Esophagus (tissue), 2 donors: ENCODE measurements at regions not wholly inside any gene's neighbourhood (a gene's known extent, or its start where the extent isn't known, plus 50 kb on each side); places are given as distances from the start of the nearest gene placed in this dataset.

Source experiments
- H3K27ac ChIP-seq, 2 donors: one replicate each; pipeline ENCODE4 v1.5.1; 2013; ENCODE audit warnings: low read depth in 2 of 2, mild to moderate bottlenecking in 2 of 2, inconsistent platforms in 1 of 2, low read length in 1 of 2, moderate library complexity in 1 of 2
- H3K27me3 ChIP-seq, 2 donors: one replicate each; pipeline ENCODE4 v1.6.1; 2013; ENCODE audit warnings: low read length in 2 of 2, control low read depth in 1 of 2, mild to moderate bottlenecking in 1 of 2; ENCODE audit not compliant: insufficient read depth in 2 of 2, control insufficient read depth in 1 of 2
- H3K36me3 ChIP-seq, 2 donors: one replicate each; pipeline ENCODE4 v1.6.1; 2013; ENCODE audit warnings: low read length in 1 of 2; ENCODE audit not compliant: control insufficient read depth in 2 of 2, insufficient read depth in 2 of 2
- H3K4me1 ChIP-seq, 2 donors: one replicate each; pipeline ENCODE4 v1.6.1; 2013; ENCODE audit warnings: low read length in 1 of 2; ENCODE audit not compliant: control insufficient read depth in 2 of 2, insufficient read depth in 2 of 2
- H3K4me3 ChIP-seq, 2 donors: one replicate each; pipeline ENCODE4 v1.5.1; 2013; ENCODE audit warnings: low read length in 2 of 2, mild to moderate bottlenecking in 2 of 2, low read depth in 1 of 2, moderate library complexity in 1 of 2
- H3K9me3 ChIP-seq, 2 donors: one replicate each; pipeline ENCODE4 v1.6.1; 2013; ENCODE audit warnings: mild to moderate bottlenecking in 2 of 2, low read depth in 1 of 2, low read length in 1 of 2, moderate library complexity in 1 of 2; ENCODE audit not compliant: control insufficient read depth in 2 of 2, insufficient read depth in 1 of 2
- WGBS, 2 donors: extraction: QIAGEN DNeasy Blood & Tissue Kit; methylation state at CpG; one replicate each; pipeline ENCODE4 v1.1.7; 2013; 5-methylcytosine and 5-hydroxymethylcytosine counted together
- donor health status: healthy with polysubstance abuse.
- donor health status: Bipolar disorder and iron deficiency.

GRCh38 chr6:140138311-140139010, 764.0 kb upstream of the CITED2 start:
- WGBS, 2 donors, result 73 to 82% methylated on average over 5 of the region's 5 CpGs
- peaks cover 0 to 2% of the 10 kb centered on the region in 2 donors for H3K9me3 ChIP-seq
- H3K27me3 ChIP-seq, result no peaks in the 10 kb centered on the region
- no peak overlapping the region for H3K27ac ChIP-seq
- H3K36me3 ChIP-seq, result no peaks in the 10 kb centered on the region
- no peak overlapping the region for H3K4me3 ChIP-seq
- H3K4me1 ChIP-seq, result no peaks in the 10 kb centered on the region

GRCh38 chr6:140134224-140134623, 759.8 kb upstream of the CITED2 start:
- Histone ChIP-seq H3K27ac (no peak overlapping the region), H3K4me1 (no peaks in the 10 kb centered on the region), H3K36me3 (no peaks in the 10 kb centered on the region), H3K27me3 (no peaks in the 10 kb centered on the region), H3K4me3 (no peak overlapping the region), H3K9me3 (peaks cover 0 to 2% of the 10 kb centered on the region in 2 donors)

GRCh38 chr6:140130074-140130473, 755.6 kb upstream of the CITED2 start:
- no peak overlapping the region for H3K27ac ChIP-seq
- no peak overlapping the region for H3K4me3 ChIP-seq
- H3K27me3 ChIP-seq, result no peaks in the 10 kb centered on the region
- H3K9me3 ChIP-seq, result peaks cover 0 to 5% of the 10 kb centered on the region in 2 donors
- H3K36me3 ChIP-seq, result no peaks in the 10 kb centered on the region
- H3K4me1 ChIP-seq, result no peaks in the 10 kb centered on the region

GRCh38 chr6:140124498-140124897, 750.0 kb upstream of the CITED2 start:
- H3K27me3 ChIP-seq, result no peaks in the 10 kb centered on the region
- H3K36me3 ChIP-seq, result no peaks in the 10 kb centered on the region
- H3K27ac ChIP-seq, result no peak overlapping the region
- H3K9me3 ChIP-seq, result peaks cover 0 to 3% of the 10 kb centered on the region in 2 donors
- WGBS, 2 donors, result 53 to 72% methylated on average over 2 of the region's 2 CpGs
- H3K4me1 ChIP-seq, result no peaks in the 10 kb centered on the region
- H3K4me3 ChIP-seq, result no peak overlapping the region

GRCh38 chr6:140108167-140108566, 733.7 kb upstream of the CITED2 start:
- Histone ChIP-seq H3K4me1 (no peaks in the 10 kb centered on the region), H3K4me3 (no peak overlapping the region), H3K27me3 (no peaks in the 10 kb centered on the region), H3K36me3 (no peaks in the 10 kb centered on the region), H3K9me3 (no peaks in the 10 kb centered on the region), H3K27ac (no peak overlapping the region)
- WGBS, 2 donors, result 84 to 94% methylated on average over 1 of the region's 1 CpG

GRCh38 chr6:140107216-140107615, 732.8 kb upstream of the CITED2 start:
- Histone ChIP-seq H3K27me3 (no peaks in the 10 kb centered on the region), H3K4me1 (no peaks in the 10 kb centered on the region), H3K4me3 (no peak overlapping the region), H3K36me3 (no peaks in the 10 kb centered on the region), H3K27ac (no peak overlapping the region), H3K9me3 (no peaks in the 10 kb centered on the region)

GRCh38 chr6:140105857-140106256, 731.4 kb upstream of the CITED2 start:
- Histone ChIP-seq H3K27me3 (no peaks in the 10 kb centered on the region), H3K9me3 (no peaks in the 10 kb centered on the region), H3K36me3 (no peaks in the 10 kb centered on the region), H3K27ac (no peak overlapping the region), H3K4me3 (no peak overlapping the region), H3K4me1 (no peaks in the 10 kb centered on the region)
- WGBS, 2 donors, result 74 to 78% methylated on average over 6 of the region's 6 CpGs

GRCh38 chr6:140105241-140105640, 730.8 kb upstream of the CITED2 start:
- no peaks in the 10 kb centered on the region for H3K9me3 ChIP-seq
- no peaks in the 10 kb centered on the region for H3K27me3 ChIP-seq
- WGBS, 2 donors, result 70 to 77% methylated on average over 3 of the region's 3 CpGs
- no peaks in the 10 kb centered on the region for H3K36me3 ChIP-seq
- H3K4me3 ChIP-seq, result no peak overlapping the region
- H3K4me1 ChIP-seq, result no peaks in the 10 kb centered on the region
- no peak overlapping the region for H3K27ac ChIP-seq

GRCh38 chr6:140101818-140102217, 727.4 kb upstream of the CITED2 start:
- Histone ChIP-seq H3K4me3 (no peak overlapping the region), H3K9me3 (no peaks in the 10 kb centered on the region), H3K27ac (no peak overlapping the region), H3K4me1 (no peaks in the 10 kb centered on the region), H3K27me3 (no peaks in the 10 kb centered on the region), H3K36me3 (no peaks in the 10 kb centered on the region)

GRCh38 chr6:140101367-140101766, 726.9 kb upstream of the CITED2 start:
- 92 to 96% methylated on average over 3 of the region's 3 CpGs for WGBS, 2 donors
- Histone ChIP-seq H3K9me3 (no peaks in the 10 kb centered on the region), H3K4me3 (no peak overlapping the region), H3K27ac (no peak overlapping the region), H3K27me3 (no peaks in the 10 kb centered on the region), H3K36me3 (no peaks in the 10 kb centered on the region), H3K4me1 (no peaks in the 10 kb centered on the region)
